Tibial nerve (tissue), 4 donors: ENCODE measurements at regions not wholly inside any gene's neighbourhood (a gene's known extent, or its start where the extent isn't known, plus 50 kb on each side); places are given as distances from the start of the nearest gene placed in this dataset.

Experiments used
- DNase-seq, 2 donors: peaks; one replicate each; pipeline ENCODE4 v3.0.0-alpha.2; 2019; ENCODE audit warnings: low spot score in 2 of 2
- H3K27ac ChIP-seq, 4 donors: fragments of 200-600 bp; sonication (generic) in 3 of 4; one replicate each; pipeline ENCODE4 v1.5.1; 2017 to 2019; ENCODE audit warnings: mild to moderate bottlenecking in 1 of 4
- H3K27me3 ChIP-seq, 2 donors: fragments of 200-600 bp; sonication (generic) in 1 of 2; one replicate each; pipeline versions ENCODE4 v1.5.1 to v1.6.0; 2017 to 2019
- H3K36me3 ChIP-seq, 3 donors: fragments of 200-600 bp; sonication (generic); one replicate each; pipeline ENCODE4 v1.5.1; 2018 to 2019
- H3K4me1 ChIP-seq, 4 donors: fragments of 200-600 bp; sonication (generic) in 3 of 4; one replicate each; pipeline ENCODE4 v1.5.1; 2017 to 2019
- H3K4me3 ChIP-seq, 4 donors: fragments of 200-600 bp; sonication (generic) in 3 of 4; one replicate each; pipeline ENCODE4 v1.5.1; 2017 to 2019; ENCODE audit warnings: mild to moderate bottlenecking in 1 of 4, moderate library complexity in 1 of 4
- H3K9me3 ChIP-seq, 4 donors: fragments of 200-600 bp; sonication (generic) in 3 of 4; one replicate each; pipeline ENCODE4 v1.5.1; 2017 to 2019
- CTCF ChIP-seq, 5 experiments: fragments of 200-600 bp in 3 of 5; fragments of 450-650 bp in 2 of 5; sonication (generic) in 3 of 5; IDR thresholded peaks; one replicate each; pipeline ENCODE4 v1.5.1; 2016 to 2019; ENCODE audit warnings: antibody characterized with exemption in 5 of 5, mild to moderate bottlenecking in 3 of 5, moderate library complexity in 2 of 5
- EP300 ChIP-seq, 2 donors: sonication (generic); formaldehyde crosslinking; IDR thresholded peaks; one replicate each; pipeline ENCODE4 v1.6.1; 2017; ENCODE audit warnings: antibody characterized with exemption in 2 of 2, mild to moderate bottlenecking in 1 of 2
- POLR2A ChIP-seq, 2 donors: fragments of 450-650 bp; IDR thresholded peaks; one replicate each; pipeline ENCODE4 v1.6.1; 2017; ENCODE audit warnings: antibody characterized with exemption in 2 of 2, mild to moderate bottlenecking in 2 of 2, moderate library complexity in 2 of 2
- WGBS, 2 donors: methylation state at CpG; one replicate each; pipeline ENCODE4 v1.1.5; 2018; 5-methylcytosine and 5-hydroxymethylcytosine counted together

GRCh38 chr4:140251571-140251970 lies 97.6 kb upstream of the MAML3 start:
- H3K27me3 ChIP-seq: no peaks in the 10 kb centered on the region
- H3K27ac ChIP-seq: peak overlapping the region in 3 of 4 donors; percentile 89 to 97 (median 93)
- no peaks in the 10 kb centered on the region for H3K9me3 ChIP-seq
- no peak for DNase-seq
- H3K36me3 ChIP-seq: no peaks in the 10 kb centered on the region
- TF ChIP-seq EP300 (IDR thresholded peaks at IDR 0.05) (no peak), POLR2A (IDR thresholded peaks at IDR 0.05) (no peak), CTCF (IDR thresholded peaks at IDR 0.05) (no peak)
- WGBS, 2 donors: 94 to 95% methylated on average over 5 of the region's 5 CpGs
- peaks cover 0 to 32% (median 7%) of the 10 kb centered on the region in 4 donors for H3K4me1 ChIP-seq
- H3K4me3 ChIP-seq: no peak overlapping the region

GRCh38 chr4:140250989-140251552 lies 97.1 kb upstream of the MAML3 start:
- no peaks in the 10 kb centered on the region for H3K9me3 ChIP-seq
- no peak overlapping the region for H3K4me3 ChIP-seq
- 87 to 88% methylated on average over 4 of the region's 4 CpGs for WGBS, 2 donors
- H3K27me3 ChIP-seq: no peaks in the 10 kb centered on the region
- H3K36me3 ChIP-seq: no peaks in the 10 kb centered on the region
- peaks cover 0 to 32% (median 7%) of the 10 kb centered on the region in 4 donors for H3K4me1 ChIP-seq
- TF ChIP-seq CTCF (IDR thresholded peaks at IDR 0.05) (no peak), POLR2A (IDR thresholded peaks at IDR 0.05) (no peak), EP300 (IDR thresholded peaks at IDR 0.05) (no peak)
- no peak for DNase-seq
- peak overlapping the region in 1 of 4 donors; percentile 93 for H3K27ac ChIP-seq

DNA sequence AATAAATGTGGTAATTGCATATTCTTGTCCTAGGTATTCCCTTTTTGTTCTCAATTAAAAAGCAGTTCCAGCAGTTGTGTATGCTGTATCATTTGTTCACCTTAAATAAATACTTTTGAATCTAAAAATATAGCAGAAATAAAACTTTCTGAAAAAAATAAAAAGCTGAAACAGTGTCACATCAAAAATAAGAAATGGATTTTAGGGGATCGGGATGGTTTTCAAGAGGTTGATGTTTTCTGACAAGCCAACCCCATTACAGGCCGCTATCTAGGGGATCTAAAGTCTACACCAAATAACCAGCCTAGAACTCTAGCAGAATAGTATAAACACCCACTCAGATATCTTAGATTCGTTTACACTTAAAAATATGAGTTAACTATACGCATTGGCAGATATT lies 95.4 kb upstream of the MAML3 start:
- Histone ChIP-seq H3K4me3 (no peak overlapping the region), H3K27me3 (no peaks in the 10 kb centered on the region), H3K36me3 (no peaks in the 10 kb centered on the region), H3K9me3 (no peaks in the 10 kb centered on the region), H3K4me1 (peaks cover 0 to 32% (median 7%) of the 10 kb centered on the region in 4 donors), H3K27ac (no peak overlapping the region)
- TF ChIP-seq POLR2A (IDR thresholded peaks at IDR 0.05) (no peak), EP300 (IDR thresholded peaks at IDR 0.05) (no peak), CTCF (IDR thresholded peaks at IDR 0.05) (no peak)
- 72 to 74% methylated on average over 4 of the region's 4 CpGs for WGBS, 2 donors
- no peak for DNase-seq

DNA sequence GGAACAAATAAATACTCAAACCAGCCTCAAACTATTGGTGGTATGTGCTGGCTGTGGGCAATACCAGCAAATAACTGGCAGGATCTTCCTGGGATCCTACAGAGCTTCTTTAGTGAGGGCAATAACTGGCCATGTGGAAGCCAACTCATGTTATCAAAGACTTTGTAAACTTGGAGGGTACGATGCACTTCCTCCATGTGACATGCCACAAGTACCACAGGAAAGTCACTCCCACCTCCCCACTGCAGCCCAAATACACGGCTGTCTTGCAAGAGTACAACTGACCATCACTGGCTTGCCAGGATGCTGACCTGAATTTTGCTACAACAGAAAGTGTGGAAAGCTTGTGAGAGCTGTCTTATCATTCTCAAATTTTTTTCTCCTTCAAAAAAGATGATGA lies 93.3 kb upstream of the MAML3 start:
- 70 to 79% methylated on average over 2 of the region's 2 CpGs for WGBS, 2 donors
- H3K9me3 ChIP-seq: no peaks in the 10 kb centered on the region
- H3K36me3 ChIP-seq: no peaks in the 10 kb centered on the region
- TF ChIP-seq POLR2A (IDR thresholded peaks at IDR 0.05): no peak
- TF ChIP-seq CTCF (IDR thresholded peaks at IDR 0.05): no peak
- no peak for TF ChIP-seq EP300 (IDR thresholded peaks at IDR 0.05)
- H3K4me3 ChIP-seq: no peak overlapping the region
- no peak for DNase-seq
- peaks cover 0 to 38% (median 18%) of the 10 kb centered on the region in 4 donors for H3K4me1 ChIP-seq
- H3K27me3 ChIP-seq: no peaks in the 10 kb centered on the region
- H3K27ac ChIP-seq: no peak overlapping the region

GRCh38 chr4:140246216-140246615 lies 92.2 kb upstream of the MAML3 start:
- no peak for TF ChIP-seq CTCF (IDR thresholded peaks at IDR 0.05)
- TF ChIP-seq POLR2A (IDR thresholded peaks at IDR 0.05): no peak
- TF ChIP-seq EP300 (IDR thresholded peaks at IDR 0.05): no peak

More at GRCh38 chr4:140246216-140246615, 92.2 kb upstream of the MAML3 start:
- no peaks in the 10 kb centered on the region for H3K36me3 ChIP-seq
- no peak for DNase-seq
- H3K4me1 ChIP-seq: peaks cover 0 to 33% (median 22%) of the 10 kb centered on the region in 4 donors
- H3K4me3 ChIP-seq: no peak overlapping the region
- WGBS, 2 donors: 91 to 99% methylated on average over 3 of the region's 3 CpGs
- no peaks in the 10 kb centered on the region for H3K9me3 ChIP-seq
- no peak overlapping the region for H3K27ac ChIP-seq
- H3K27me3 ChIP-seq: no peaks in the 10 kb centered on the region
